Activated CD8-positive, alpha-beta T cell treated with anti-CD3 and anti-CD28 coated beads for 36 hours (primary cell): ENCODE measurements at regions not wholly inside any gene's neighbourhood (a gene's known extent, or its start where the extent isn't known, plus 50 kb on each side); places are given as distances from the start of the nearest gene placed in this dataset.

Source experiments
- ATAC-seq: fragments of 200-7000 bp; cut with Tn5 transposase; one replicate; pipeline ENCODE4 v1.10.0; 2021; ENCODE audit warnings: mild to moderate bottlenecking, moderate library complexity
- CTCF ChIA-PET: fragments of 350-600 bp; sonication (Branson Sonifier 250); formaldehyde crosslinking; loops from one replicate; lab custom pipeline; 2021; ENCODE audit warnings: antibody characterized with exemption; lab: Charles Lee
- POLR2A ChIA-PET: fragments of 350-600 bp; sonication (Branson Sonifier 250); formaldehyde crosslinking; loops from one replicate; lab custom pipeline; 2021; ENCODE audit warnings: antibody characterized with exemption; lab: Charles Lee
- DNase-seq: peaks from one replicate; pipeline ENCODE4 v3.0.0-alpha.2; 2020
- H3K27ac Mint-ChIP-seq: one replicate; pipeline ENCODE4 v1.8.0; 2021; ENCODE audit warnings: mild to moderate bottlenecking, mixed read lengths
- H3K27me3 Mint-ChIP-seq: one replicate; pipeline ENCODE4 v1.8.0; 2021; ENCODE audit warnings: mixed read lengths
- H3K36me3 Mint-ChIP-seq: one replicate; pipeline ENCODE4 v1.8.0; 2021; ENCODE audit warnings: low read depth, mixed read lengths
- H3K4me1 Mint-ChIP-seq: one replicate; pipeline ENCODE4 v1.8.0; 2021; ENCODE audit warnings: low read depth, mixed read lengths
- H3K4me3 Mint-ChIP-seq: one replicate; pipeline ENCODE4 v1.8.0; 2021; ENCODE audit warnings: mild to moderate bottlenecking, moderate library complexity, mixed read lengths
- H3K9me3 Mint-ChIP-seq: one replicate; pipeline ENCODE4 v1.8.0; 2021; ENCODE audit warnings: mixed read lengths
- CTCF ChIP-seq: fragments of 200-600 bp; IDR thresholded peaks from one replicate; pipeline ENCODE4 v1.8.0; 2022; ENCODE audit warnings: antibody characterized with exemption, mild to moderate bottlenecking
- intact Hi-C: fragments of 100-400 bp; cut with micrococcal nuclease; formaldehyde crosslinking; loops from one replicate; pipeline ENCODE4 v1.10.0; 2022

GRCh38 chr16:86085161-86085611 lies 186.2 kb downstream of the IRF8 start:
- no peaks in the 10 kb centered on the region for H3K36me3 Mint-ChIP-seq
- no peak for TF ChIP-seq CTCF
- H3K4me1 Mint-ChIP-seq: peaks cover 2% of the 10 kb centered on the region
- ChIA-PET CTCF (no interaction called here), POLR2A (no interaction called here)
- H3K27ac Mint-ChIP-seq: no peak overlapping the region
- DNase-seq: no peak
- H3K9me3 Mint-ChIP-seq: no peaks in the 10 kb centered on the region
- ATAC-seq: no peak
- H3K4me3 Mint-ChIP-seq: no peak overlapping the region
- intact Hi-C loops: no loop called here
- no peaks in the 10 kb centered on the region for H3K27me3 Mint-ChIP-seq

- ATAC-seq (no peak), DNase-seq (no peak)
- no peaks in the 10 kb centered on the region for H3K36me3 Mint-ChIP-seq
- intact Hi-C loops: no loop called here
- TF ChIP-seq CTCF: no peak
- H3K4me3 Mint-ChIP-seq: no peak overlapping the region
- H3K9me3 Mint-ChIP-seq: no peaks in the 10 kb centered on the region
- H3K27me3 Mint-ChIP-seq: no peaks in the 10 kb centered on the region
- POLR2A ChIA-PET: no interaction called here
- CTCF ChIA-PET: no interaction called here
- peaks cover 2% of the 10 kb centered on the region for H3K4me1 Mint-ChIP-seq
- H3K27ac Mint-ChIP-seq: no peak overlapping the region
Measured at GRCh38 chr16:86085795-86086194, 186.8 kb downstream of the IRF8 start.

GRCh38 chr16:86086471-86086870 lies 187.5 kb downstream of the IRF8 start:
- Mint-ChIP-seq H3K27ac (no peak overlapping the region), H3K27me3 (no peaks in the 10 kb centered on the region), H3K9me3 (no peaks in the 10 kb centered on the region), H3K4me3 (no peak overlapping the region), H3K36me3 (no peaks in the 10 kb centered on the region), H3K4me1 (peaks cover 2% of the 10 kb centered on the region)
- ChIA-PET CTCF (no interaction called here), POLR2A (no interaction called here)
- no peak for TF ChIP-seq CTCF
- no peak for ATAC-seq
- DNase-seq: no peak
- intact Hi-C loops: no loop called here

- Mint-ChIP-seq H3K9me3 (no peaks in the 10 kb centered on the region), H3K4me1 (peaks cover 2% of the 10 kb centered on the region), H3K4me3 (no peak overlapping the region), H3K36me3 (no peaks in the 10 kb centered on the region), H3K27ac (no peak overlapping the region), H3K27me3 (no peaks in the 10 kb centered on the region)
- no peak for TF ChIP-seq CTCF
- ChIA-PET POLR2A (interaction anchor here (0.8 kb wide), 1 partner anchor 11 kb away, joined by 3 read pairs; no protein-coding TSS in a partner anchor), CTCF (no interaction called here)
- no peak for DNase-seq
- ATAC-seq: no peak
- intact Hi-C loops: no loop called here
Measured at GRCh38 chr16:86087011-86087895, 188.3 kb downstream of the IRF8 start.

- intact Hi-C loops: no loop called here
- ATAC-seq (no peak), DNase-seq (no peak)
- H3K4me1 Mint-ChIP-seq: peaks cover 2% of the 10 kb centered on the region
- no peak overlapping the region for H3K4me3 Mint-ChIP-seq
- no peaks in the 10 kb centered on the region for H3K9me3 Mint-ChIP-seq
- ChIA-PET CTCF (no interaction called here), POLR2A (interaction anchor here (0.8 kb wide), 1 partner anchor 12 kb away, joined by 3 read pairs; no protein-coding TSS in a partner anchor)
- no peaks in the 10 kb centered on the region for H3K27me3 Mint-ChIP-seq
- no peak for TF ChIP-seq CTCF
- H3K36me3 Mint-ChIP-seq: no peaks in the 10 kb centered on the region
- H3K27ac Mint-ChIP-seq: no peak overlapping the region
Measured at GRCh38 chr16:86087896-86088230, 188.9 kb downstream of the IRF8 start.
